Erythroblast (primary cell): ENCODE measurements at regions not wholly inside any gene's neighbourhood (a gene's known extent, or its start where the extent isn't known, plus 50 kb on each side); places are given as distances from the start of the nearest gene placed in this dataset.

ENCODE experiments used
- GATA1 ChIP-seq: IDR thresholded peaks from 2 replicates; pipeline ENCODE4 v1.6.1; 2011; ENCODE audit warnings: low read depth, mild to moderate bottlenecking, control low read depth, low read length, moderate library complexity
- POLR2A ChIP-seq: IDR thresholded peaks from 2 replicates; pipeline ENCODE4 v1.6.1; 2011; ENCODE audit warnings: mild to moderate bottlenecking, low read length

DNA sequence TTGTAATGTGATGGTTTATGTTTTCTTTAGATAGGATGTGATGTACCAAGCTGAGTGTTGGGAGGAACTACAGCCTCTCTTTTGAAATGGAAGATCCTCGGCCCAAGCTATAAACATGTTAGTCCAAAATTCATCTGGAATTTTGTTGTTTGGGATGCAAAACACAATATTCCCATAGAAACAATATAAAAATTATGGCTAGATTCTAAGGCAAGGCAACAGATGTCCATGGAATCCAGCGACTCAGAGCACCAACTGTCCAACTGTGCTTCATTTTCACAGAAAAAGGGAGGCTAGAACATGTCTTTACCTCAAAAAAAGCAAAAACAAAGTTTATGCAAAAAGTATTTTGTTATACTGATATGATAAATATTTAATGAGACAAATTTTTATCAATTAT lies 52.4 kb upstream of the ATP8B1 start:
- TF ChIP-seq POLR2A (no peak), GATA1 (no peak)
